ENCODE measurements at regions not wholly inside any gene's neighbourhood (a gene's known extent, or its start where the extent isn't known, plus 50 kb on each side); places are given as distances from the start of the nearest gene placed in this dataset.

DNA sequence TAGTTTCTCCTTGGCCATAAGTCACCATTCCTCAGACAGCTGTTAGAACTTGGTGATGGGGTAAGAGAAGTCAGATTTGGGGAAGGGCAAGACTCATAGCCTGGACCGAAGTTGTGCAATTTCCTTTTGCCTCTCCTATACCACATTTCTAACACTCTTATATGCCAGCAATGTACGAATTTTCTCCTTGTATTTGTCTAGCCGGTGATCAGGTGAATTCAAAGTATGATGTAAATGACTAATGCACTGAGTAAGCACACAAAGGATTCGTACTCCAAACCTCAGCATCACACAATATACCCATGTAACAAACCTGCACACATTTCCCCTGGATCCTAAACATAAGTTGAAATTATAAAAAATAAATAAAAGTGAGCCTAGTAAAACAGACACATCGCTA lies 1143.5 kb upstream of the CELF4 start:
- TF ChIP-seq, protein P1, sequence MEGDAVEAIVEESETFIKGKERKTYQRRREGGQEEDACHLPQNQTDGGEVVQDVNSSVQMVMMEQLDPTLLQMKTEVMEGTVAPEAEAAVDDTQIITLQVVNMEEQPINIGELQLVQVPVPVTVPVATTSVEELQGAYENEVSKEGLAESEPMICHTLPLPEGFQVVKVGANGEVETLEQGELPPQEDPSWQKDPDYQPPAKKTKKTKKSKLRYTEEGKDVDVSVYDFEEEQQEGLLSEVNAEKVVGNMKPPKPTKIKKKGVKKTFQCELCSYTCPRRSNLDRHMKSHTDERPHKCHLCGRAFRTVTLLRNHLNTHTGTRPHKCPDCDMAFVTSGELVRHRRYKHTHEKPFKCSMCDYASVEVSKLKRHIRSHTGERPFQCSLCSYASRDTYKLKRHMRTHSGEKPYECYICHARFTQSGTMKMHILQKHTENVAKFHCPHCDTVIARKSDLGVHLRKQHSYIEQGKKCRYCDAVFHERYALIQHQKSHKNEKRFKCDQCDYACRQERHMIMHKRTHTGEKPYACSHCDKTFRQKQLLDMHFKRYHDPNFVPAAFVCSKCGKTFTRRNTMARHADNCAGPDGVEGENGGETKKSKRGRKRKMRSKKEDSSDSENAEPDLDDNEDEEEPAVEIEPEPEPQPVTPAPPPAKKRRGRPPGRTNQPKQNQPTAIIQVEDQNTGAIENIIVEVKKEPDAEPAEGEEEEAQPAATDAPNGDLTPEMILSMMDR (IDR thresholded peaks at IDR 0.05): no peak
- no peak for TF ChIP-seq POLR2A (IDR thresholded peaks at IDR 0.05)

Measured in testis (tissue), 2 donors.